AG08396 (cell line): ENCODE measurements at regions not wholly inside any gene's neighbourhood (a gene's known extent, or its start where the extent isn't known, plus 50 kb on each side); places are given as distances from the start of the nearest gene placed in this dataset.
A peak's percentile ranks its signal among the peaks of the same experiment; 100 is the strongest.

Experiments
- DNase-seq: peaks from one replicate; pipeline ENCODE4 v3.0.0; 2012; ENCODE audit warnings: low spot score, mixed read lengths

- no peak for DNase-seq
Measured at GRCh38 chr17:79417476-79417988, 193.3 kb downstream of the RBFOX3 start.

DNA sequence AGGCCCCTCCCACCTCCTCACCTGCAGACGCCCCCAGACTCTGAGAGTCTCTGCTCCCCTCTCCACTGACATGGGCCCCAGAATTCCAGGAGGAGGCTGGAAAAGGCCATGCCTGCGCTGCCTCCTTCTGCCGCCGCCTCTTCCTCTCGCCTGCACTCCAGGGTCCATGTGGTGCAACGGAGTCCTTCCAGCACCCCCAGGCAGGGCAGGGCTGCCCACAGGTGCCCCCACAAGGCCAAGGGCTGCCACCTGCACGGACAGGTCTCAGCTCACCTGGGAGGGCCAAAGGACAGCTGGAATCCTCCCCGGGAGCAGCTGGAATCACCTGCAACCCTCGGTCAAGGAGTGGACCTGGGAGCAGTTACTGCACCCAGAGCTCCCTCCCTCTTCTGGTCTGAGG, 194.9 kb downstream of the RBFOX3 start:
- no peak for DNase-seq

DNA sequence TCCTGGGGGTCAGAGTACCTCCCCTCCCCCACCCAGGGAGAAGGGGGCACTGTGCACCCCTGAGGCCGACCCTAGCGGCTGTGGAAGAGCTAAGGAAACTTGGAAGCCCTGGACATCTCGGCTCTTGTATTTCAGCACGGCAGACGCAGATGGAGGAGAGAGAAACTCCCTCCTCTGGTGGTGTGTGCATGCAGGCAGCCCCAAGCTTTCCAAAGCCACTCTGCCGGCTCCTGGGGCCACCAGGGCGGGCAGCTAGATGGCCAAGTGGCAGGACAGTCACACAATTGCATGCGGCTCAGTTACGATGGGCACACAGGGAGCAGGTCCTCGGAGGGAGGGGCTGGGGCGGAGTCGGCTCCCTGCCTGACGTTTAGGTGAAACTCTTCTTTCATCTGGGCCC, 195.5 kb downstream of the RBFOX3 start:
- DNase-seq: no peak

- no peak for DNase-seq
Measured at GRCh38 chr17:79414793-79415211, 196.0 kb downstream of the RBFOX3 start.

DNA sequence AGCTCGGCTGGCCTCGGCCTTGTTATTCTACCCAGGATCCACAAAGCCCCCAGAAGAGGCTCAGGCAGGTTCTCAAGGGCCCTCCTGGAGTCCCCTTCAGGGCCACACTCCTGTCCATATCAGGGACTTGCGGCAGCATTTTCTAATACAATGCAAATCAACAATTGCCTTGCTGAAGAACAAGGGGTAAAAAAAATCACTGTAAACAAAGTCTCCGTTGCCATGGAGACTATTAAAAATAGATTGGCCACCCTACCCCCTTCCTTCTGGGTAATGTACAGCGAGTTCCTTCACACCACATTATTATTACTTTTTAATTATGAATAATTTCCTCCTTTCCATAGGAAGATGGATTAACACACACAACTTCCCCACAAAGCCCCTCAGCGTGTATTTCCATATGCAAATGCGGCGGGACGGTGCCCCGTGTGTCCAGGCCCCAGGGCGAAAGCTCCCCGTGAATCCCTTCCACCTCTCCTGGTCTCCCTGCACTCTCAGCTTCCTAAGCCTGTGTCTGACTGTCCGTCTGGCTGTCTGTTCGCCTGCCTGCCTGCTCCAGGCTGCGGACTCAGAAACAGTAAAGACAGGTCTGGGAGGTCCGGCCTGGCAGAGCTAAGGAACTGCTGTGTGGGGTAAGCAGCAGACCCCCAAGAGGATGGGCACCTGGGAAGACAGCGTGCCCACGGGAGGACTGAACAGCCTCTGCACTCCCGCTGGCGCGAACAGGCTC, 196.6 kb downstream of the RBFOX3 start:
- DNase-seq: no peak

GRCh38 chr17:79413611-79414010, 197.2 kb downstream of the RBFOX3 start:
- DNase-seq: no peak

- no peak for DNase-seq
Measured at GRCh38 chr17:79412886-79413390, 197.9 kb downstream of the RBFOX3 start.

GRCh38 chr17:79412110-79412509, 198.7 kb downstream of the RBFOX3 start:
- no peak for DNase-seq

DNA sequence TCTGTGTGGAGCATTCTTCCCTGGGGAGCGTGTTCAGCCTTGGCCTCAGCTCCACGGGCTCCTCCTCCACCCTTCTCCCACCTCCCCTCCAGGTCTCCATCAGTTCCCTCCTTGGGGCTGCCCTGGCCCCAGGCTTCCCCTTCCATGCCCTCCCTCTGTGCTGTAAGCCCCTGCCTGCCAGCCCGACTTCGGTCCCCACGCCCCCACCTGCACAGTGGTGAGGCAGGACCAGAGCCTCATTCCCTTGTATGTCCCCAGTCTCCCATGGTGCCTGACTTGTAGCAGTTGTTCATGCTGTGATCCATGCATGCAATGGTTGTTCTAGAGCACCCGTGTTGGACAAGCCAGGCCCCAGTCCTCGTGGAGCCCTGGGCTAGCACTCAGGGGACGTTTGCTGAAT, 199.4 kb downstream of the RBFOX3 start:
- DNase-seq: no peak

DNA sequence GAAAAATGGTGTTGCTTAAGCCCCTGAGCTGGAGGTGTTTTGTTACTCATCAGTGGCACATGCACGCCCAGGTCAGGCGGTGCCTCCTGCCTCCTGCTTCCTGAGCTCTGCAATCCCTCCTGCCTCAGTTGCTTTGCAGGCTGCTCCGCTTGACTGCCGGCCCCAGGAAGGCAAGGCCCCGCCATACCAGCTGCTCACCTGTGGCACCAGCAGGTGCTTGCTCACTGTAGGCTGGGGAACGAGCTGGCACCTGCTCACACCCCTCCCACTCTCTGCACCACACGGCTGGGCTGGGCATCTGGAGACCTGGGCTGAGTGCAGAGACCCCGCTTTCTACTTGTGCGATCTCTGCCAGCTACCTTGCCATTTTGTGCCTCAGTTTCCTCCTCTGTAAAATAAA, 200.2 kb downstream of the RBFOX3 start:
- no peak for DNase-seq

- no peak for DNase-seq
Measured at GRCh38 chr17:79408251-79408650, 202.6 kb downstream of the RBFOX3 start.

DNA sequence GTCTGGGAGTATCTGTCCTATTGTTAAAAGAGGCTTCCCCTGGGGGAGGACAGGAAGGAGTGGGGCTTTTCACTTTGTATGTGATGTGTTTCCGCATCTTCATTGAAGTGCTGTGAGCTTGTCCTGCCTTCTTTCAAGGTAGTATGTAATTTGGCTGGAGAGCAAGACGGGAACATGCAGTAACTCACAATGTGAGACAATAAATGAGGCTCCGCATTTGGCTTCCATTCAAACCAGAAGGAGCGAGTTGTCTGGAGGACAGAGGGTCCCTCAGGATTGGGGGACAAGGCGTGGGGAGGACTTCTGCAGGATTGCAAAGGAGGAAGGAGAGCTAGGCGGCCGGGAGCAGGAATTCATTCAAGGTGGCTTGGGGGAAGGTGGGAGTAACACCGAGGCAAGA, 203.5 kb downstream of the RBFOX3 start:
- no peak for DNase-seq

- no peak for DNase-seq
Measured at GRCh38 chr17:79406316-79406715, 204.5 kb downstream of the RBFOX3 start.

GRCh38 chr17:79405823-79406222, 205.0 kb downstream of the RBFOX3 start:
- no peak for DNase-seq

- no peak for DNase-seq
Measured at GRCh38 chr17:79404136-79404911, 206.5 kb downstream of the RBFOX3 start.

GRCh38 chr17:79401704-79402674, 208.9 kb downstream of the RBFOX3 start:
- DNase-seq: no peak

DNA sequence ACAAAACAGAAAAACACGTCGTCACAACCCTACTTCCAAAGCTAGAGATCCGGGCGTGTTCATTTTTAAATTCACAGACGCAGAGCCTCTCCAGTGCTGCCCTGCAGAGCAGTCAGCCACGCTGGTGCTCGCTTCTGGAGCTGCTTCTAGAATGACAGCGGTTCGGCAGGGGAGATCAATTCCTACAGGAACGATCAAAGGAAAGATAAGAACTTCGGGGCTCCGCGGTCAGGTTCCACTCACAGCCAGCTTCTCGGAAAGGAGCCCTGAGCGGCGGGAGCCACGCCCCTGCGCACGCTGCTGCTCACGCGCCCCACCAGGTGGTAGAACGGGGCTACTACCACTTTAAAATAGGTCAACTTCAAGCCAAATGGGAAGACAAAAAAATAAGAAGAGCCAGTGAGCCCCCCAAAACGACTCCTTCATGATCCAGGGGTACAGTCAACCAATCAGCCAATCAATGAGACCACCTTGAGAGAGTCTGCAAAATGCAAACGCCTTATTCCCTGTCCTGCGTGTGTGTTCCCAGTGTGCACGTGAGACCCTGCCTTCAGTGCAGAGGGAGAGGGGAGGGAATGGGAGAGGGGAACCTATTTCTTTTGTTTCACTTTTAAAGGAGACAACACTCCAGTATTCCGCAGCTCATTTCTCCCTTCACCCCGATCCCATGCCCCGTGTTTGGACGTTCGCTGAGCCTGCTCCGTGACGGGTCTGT, 209.7 kb downstream of the RBFOX3 start:
- DNase-seq: peak; percentile 90

GRCh38 chr17:79399610-79400144, 211.2 kb downstream of the RBFOX3 start:
- DNase-seq: no peak

DNA sequence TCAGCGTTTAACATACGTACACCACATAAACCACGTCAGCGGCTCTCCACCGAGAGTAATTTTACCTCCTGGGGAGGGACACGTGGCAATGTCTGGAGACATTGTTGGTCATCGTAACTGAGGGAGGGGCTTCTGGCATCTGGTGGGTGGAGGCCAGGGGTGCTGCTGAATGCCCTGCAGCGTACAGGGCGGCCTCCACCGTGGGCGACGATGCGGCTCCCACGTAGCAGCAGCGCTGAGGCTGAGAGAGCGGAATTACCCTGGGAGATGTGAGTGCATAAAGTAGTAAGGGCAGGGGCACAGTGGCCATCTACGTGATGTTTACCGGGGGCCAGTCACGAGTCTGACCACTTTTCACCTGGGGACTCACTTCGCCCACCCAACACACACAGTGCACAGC, 212.4 kb downstream of the RBFOX3 start:
- no peak for DNase-seq

DNA sequence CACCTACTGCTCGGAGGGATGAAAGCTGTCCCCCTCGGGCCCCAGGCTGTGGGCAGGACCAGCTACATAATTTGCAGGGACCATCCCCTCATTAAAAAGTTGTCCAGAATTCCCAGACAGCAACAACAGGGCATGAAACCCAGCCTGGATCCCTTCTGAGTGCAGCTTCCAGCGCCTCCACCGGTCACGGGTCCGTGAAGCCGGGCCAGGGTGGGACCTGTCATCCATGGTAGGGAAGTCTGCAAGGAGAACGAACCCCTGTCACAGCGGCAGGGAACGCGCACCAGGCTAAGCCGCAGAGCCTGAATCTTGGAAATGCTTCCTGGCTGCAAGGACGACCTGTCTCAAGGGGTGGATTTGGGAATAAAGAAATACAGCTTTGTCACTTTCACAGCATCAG, 214.2 kb downstream of the RBFOX3 start:
- no peak for DNase-seq

- no peak for DNase-seq
Measured at GRCh38 chr17:79395545-79395944, 215.3 kb downstream of the RBFOX3 start.
